Endothelial cell of umbilical vein (primary cell): ENCODE measurements at regions not wholly inside any gene's neighbourhood (a gene's known extent, or its start where the extent isn't known, plus 50 kb on each side); places are given as distances from the start of the nearest gene placed in this dataset.

Source experiments
- BruUV-seq: library from RNA; stranded (reverse); fragments of 400-500 nt; replicated peaks from 2 replicates; lab custom pipeline; 2021; lab: Mats Ljungman, UMichigan
- CTCF ChIA-PET: fragments of 300-600, 350-600 bp; sonication (Branson Sonifier 250); formaldehyde crosslinking; loops from one replicate; lab custom pipeline; 2021; ENCODE audit warnings: antibody characterized with exemption, inconsistent platforms; lab: Charles Lee
- POLR2A ChIA-PET: fragments of 300-600, 350-600 bp; sonication (Branson Sonifier 250); formaldehyde crosslinking; loops from one replicate; lab custom pipeline; 2021; ENCODE audit warnings: antibody characterized with exemption, inconsistent platforms; lab: Charles Lee
- DNase-seq: peaks from one replicate; pipeline ENCODE4 v3.0.0-alpha.2; 2011; ENCODE audit warnings: low read depth, low spot score
- FAIRE-seq: peaks from 2 replicates; lab custom pipeline; 2011; peaks lifted over from hg19 to GRCh38; lab: Jason Lieb, UNC
- H2AFZ ChIP-seq: 2 replicates; pipeline ENCODE4 v1.6.0; 2012; ENCODE audit warnings: low read depth, low read length, control low read depth, inconsistent platforms
- H3K27ac ChIP-seq: 2 replicates; pipeline ENCODE4 v1.5.1; 2011; ENCODE audit warnings: low read depth, mild to moderate bottlenecking, control low read depth, low read length, moderate library complexity; ENCODE audit not compliant: insufficient read depth
- H3K27me3 ChIP-seq, 2 experiments: 2 replicates each; pipeline versions ENCODE4 v1.6.0 to v1.6.1; 2011; ENCODE audit warnings: low read length in 2 of 2, mixed read lengths in 1 of 2; ENCODE audit not compliant: control insufficient read depth in 2 of 2, insufficient read depth in 2 of 2
- H3K36me3 ChIP-seq, 2 experiments: 2 replicates in 1 of 2; 3 replicates in 1 of 2; pipeline ENCODE4 v1.5.1; 2011; ENCODE audit warnings: low read length in 2 of 2, mild to moderate bottlenecking in 1 of 2, moderate library complexity in 1 of 2; ENCODE audit not compliant: control insufficient read depth in 2 of 2, insufficient read depth in 2 of 2; ENCODE audit errors: extremely low read depth in 1 of 2
- H3K4me1 ChIP-seq: 3 replicates; pipeline ENCODE4 v1.5.1; 2011; ENCODE audit warnings: mild to moderate bottlenecking, low read length; ENCODE audit not compliant: control insufficient read depth, insufficient read depth; ENCODE audit errors: extremely low read depth
- H3K4me2 ChIP-seq: 2 replicates; pipeline ENCODE4 v1.6.1; 2011; ENCODE audit warnings: low read length, control low read depth, mixed read lengths; ENCODE audit not compliant: insufficient read depth
- H3K4me3 ChIP-seq, 3 experiments: fragments of 200-600 bp in 1 of 3; sonication (generic), shearing (Covaris generic) in 1 of 3; replicated peaks in 1 of 3; 2 replicates each; pipeline ENCODE4 v1.5.1; 2011 to 2016; ENCODE audit warnings: control low read depth in 3 of 3, low read length in 3 of 3, mild to moderate bottlenecking in 2 of 3, inconsistent platforms in 1 of 3, low read depth in 1 of 3, moderate library complexity in 1 of 3; ENCODE audit not compliant: insufficient read depth in 1 of 3
- H3K79me2 ChIP-seq: 2 replicates; pipeline ENCODE4 v1.6.0; 2012; ENCODE audit warnings: low read length, inconsistent platforms; ENCODE audit not compliant: control insufficient read depth, insufficient read depth
- H3K9ac ChIP-seq: replicated peaks from 2 replicates; pipeline ENCODE3; 2011; ENCODE audit warnings: low read length, control low read depth; ENCODE audit not compliant: insufficient read depth; ENCODE audit errors: extremely low read depth
- H3K9me1 ChIP-seq: replicated peaks from 3 replicates; pipeline ENCODE4 v1.6.0; 2011; ENCODE audit warnings: mild to moderate bottlenecking, low read length; ENCODE audit not compliant: control insufficient read depth, insufficient read depth; ENCODE audit errors: extremely low read depth
- H3K9me3 ChIP-seq: replicated peaks from 2 replicates; pipeline ENCODE4 v1.5.1; 2012; ENCODE audit warnings: low read length, inconsistent platforms; ENCODE audit not compliant: control insufficient read depth, insufficient read depth
- H4K20me1 ChIP-seq: replicated peaks from 2 replicates; pipeline ENCODE3; 2011; ENCODE audit warnings: mild to moderate bottlenecking, low read length; ENCODE audit not compliant: control insufficient read depth, insufficient read depth; ENCODE audit errors: extremely low read depth
- EZH2 ChIP-seq: IDR thresholded peaks from 2 replicates; pipeline ENCODE4 v1.6.1; 2012; ENCODE audit warnings: borderline replicate concordance, low read depth, mild to moderate bottlenecking, moderate library complexity, low read length, inconsistent platforms; ENCODE audit not compliant: severe bottlenecking
- FOS ChIP-seq: IDR thresholded peaks from 2 replicates; pipeline ENCODE4 v1.6.1; 2011; ENCODE audit warnings: mild to moderate bottlenecking, low read length, moderate library complexity, borderline replicate concordance; ENCODE audit not compliant: insufficient read depth
- GATA2 ChIP-seq: IDR thresholded peaks from 2 replicates; pipeline ENCODE4 v1.7.0; 2011; ENCODE audit warnings: low read depth, mild to moderate bottlenecking, moderate library complexity, mixed read lengths, low read length; ENCODE audit not compliant: insufficient read length, insufficient read depth
- JUN ChIP-seq: IDR thresholded peaks from 2 replicates; pipeline ENCODE4 v1.6.1; 2011; ENCODE audit warnings: borderline replicate concordance, low read depth; ENCODE audit not compliant: insufficient read length, insufficient read depth
- MYC ChIP-seq: IDR thresholded peaks from one replicate; pipeline ENCODE4 v1.6.1; 2011; ENCODE audit warnings: mild to moderate bottlenecking, low read depth, low read length
- POLR2A ChIP-seq: IDR thresholded peaks from 2 replicates; pipeline ENCODE4 v1.6.1; 2012; ENCODE audit warnings: low read depth, mild to moderate bottlenecking, control low read depth, low read length
- POLR2AphosphoS5 ChIP-seq: IDR thresholded peaks from 2 replicates; pipeline ENCODE4 v1.6.1; 2012; ENCODE audit warnings: low read depth, mild to moderate bottlenecking, control low read depth, low read length, moderate library complexity; ENCODE audit not compliant: insufficient read depth
- dilution Hi-C: fragments of 300-500 bp; cut with MboI; formaldehyde crosslinking; loops from one replicate; pipeline ENCODE4 v1.15.0; 2019; ENCODE audit warnings: low sequenced_read_pairs; ENCODE audit not compliant: extremely low pct_ligation_motif_present
- intact Hi-C: fragments of 100-400 bp; cut with micrococcal nuclease; formaldehyde crosslinking; loops from one replicate; pipeline ENCODE4 v1.10.0; 2022
- TF ChIP-seq, protein P1 (sequence below): IDR thresholded peaks from 2 replicates; pipeline ENCODE4 v1.6.1; 2011; ENCODE audit not compliant: insufficient read depth, insufficient read length
- TF ChIP-seq, protein P2 (sequence below), 2 donors: IDR thresholded peaks; 1 replicate in 1 of 2; 2 replicates in 1 of 2; pipeline ENCODE4 v1.5.1; 2011; ENCODE audit warnings: low read length in 2 of 2, mild to moderate bottlenecking in 2 of 2, moderate library complexity in 2 of 2, control low read depth in 1 of 2, inconsistent platforms in 1 of 2, low read depth in 1 of 2; ENCODE audit not compliant: insufficient read depth in 1 of 2; ENCODE audit errors: extremely low read depth in 1 of 2

DNA sequence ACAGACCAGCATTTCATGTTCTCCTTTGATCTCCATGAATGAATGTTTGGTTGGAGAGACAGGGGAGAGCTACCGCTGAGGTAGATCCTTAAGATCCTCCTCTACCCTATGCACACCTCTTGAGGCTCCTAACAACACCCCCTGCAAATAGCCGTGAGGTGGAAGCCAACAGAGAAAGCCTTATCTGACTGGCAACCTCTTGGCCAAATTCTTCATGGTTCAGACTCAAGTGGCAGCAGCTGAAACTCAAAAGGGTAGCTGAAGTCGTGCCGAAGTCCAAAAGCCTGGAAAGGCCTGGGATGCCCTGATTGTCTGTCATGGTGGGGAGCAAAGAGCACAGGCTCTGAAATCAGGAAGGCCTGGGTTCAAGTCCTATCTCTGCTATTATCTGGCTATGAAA lies 184.9 kb downstream of the SEC61B start:
- no peaks in the 10 kb centered on the region for H3K4me1 ChIP-seq
- intact Hi-C loops: no loop called here
- no peaks in the 10 kb centered on the region for H3K9me3 ChIP-seq
- H3K79me2 ChIP-seq: no peaks in the 10 kb centered on the region
- dilution Hi-C loops: no loop called here
- H3K4me3 ChIP-seq: no peak overlapping the region
- H3K4me2 ChIP-seq: no peak overlapping the region
- ChIA-PET CTCF (interaction anchor here (1.2 kb wide), 1 partner anchor 9 kb away, joined by 3 read pairs; no protein-coding TSS in a partner anchor), POLR2A (no interaction called here)
- no peaks in the 10 kb centered on the region for H4K20me1 ChIP-seq
- H3K9ac ChIP-seq: no peak overlapping the region
- H3K27ac ChIP-seq: no peak overlapping the region
- H2AFZ ChIP-seq: no peak overlapping the region
- H3K36me3 ChIP-seq: no peaks in the 10 kb centered on the region
- no peak for TF ChIP-seq MYC
- no peak for TF ChIP-seq POLR2A
- no peak for TF ChIP-seq FOS
- TF ChIP-seq POLR2AphosphoS5: no peak
- TF ChIP-seq, protein P1, sequence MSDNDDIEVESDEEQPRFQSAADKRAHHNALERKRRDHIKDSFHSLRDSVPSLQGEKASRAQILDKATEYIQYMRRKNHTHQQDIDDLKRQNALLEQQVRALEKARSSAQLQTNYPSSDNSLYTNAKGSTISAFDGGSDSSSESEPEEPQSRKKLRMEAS: no peak
- TF ChIP-seq GATA2: no peak
- TF ChIP-seq, protein P2, sequence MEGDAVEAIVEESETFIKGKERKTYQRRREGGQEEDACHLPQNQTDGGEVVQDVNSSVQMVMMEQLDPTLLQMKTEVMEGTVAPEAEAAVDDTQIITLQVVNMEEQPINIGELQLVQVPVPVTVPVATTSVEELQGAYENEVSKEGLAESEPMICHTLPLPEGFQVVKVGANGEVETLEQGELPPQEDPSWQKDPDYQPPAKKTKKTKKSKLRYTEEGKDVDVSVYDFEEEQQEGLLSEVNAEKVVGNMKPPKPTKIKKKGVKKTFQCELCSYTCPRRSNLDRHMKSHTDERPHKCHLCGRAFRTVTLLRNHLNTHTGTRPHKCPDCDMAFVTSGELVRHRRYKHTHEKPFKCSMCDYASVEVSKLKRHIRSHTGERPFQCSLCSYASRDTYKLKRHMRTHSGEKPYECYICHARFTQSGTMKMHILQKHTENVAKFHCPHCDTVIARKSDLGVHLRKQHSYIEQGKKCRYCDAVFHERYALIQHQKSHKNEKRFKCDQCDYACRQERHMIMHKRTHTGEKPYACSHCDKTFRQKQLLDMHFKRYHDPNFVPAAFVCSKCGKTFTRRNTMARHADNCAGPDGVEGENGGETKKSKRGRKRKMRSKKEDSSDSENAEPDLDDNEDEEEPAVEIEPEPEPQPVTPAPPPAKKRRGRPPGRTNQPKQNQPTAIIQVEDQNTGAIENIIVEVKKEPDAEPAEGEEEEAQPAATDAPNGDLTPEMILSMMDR (IDR thresholded peaks at IDR 0.05; ENCODE audit: extremely low read depth in 1 of 2, insufficient read depth in 1 of 2, low read depth in 1 of 2, low read length in 2 of 2): no peak
- no peak for TF ChIP-seq EZH2
- no peak for TF ChIP-seq JUN
- BruUV-seq: no TSS peak
- H3K27me3 ChIP-seq: no peaks in the 10 kb centered on the region
- DNase-seq (no peak), FAIRE-seq (no peak)
- H3K9me1 ChIP-seq: no peaks in the 10 kb centered on the region
